HG02973 (cell line): ENCODE measurements at regions not wholly inside any gene's neighbourhood (a gene's known extent, or its start where the extent isn't known, plus 50 kb on each side); places are given as distances from the start of the nearest gene placed in this dataset.

Experiments used
- ATAC-seq: cut with Tn5 transposase; IDR thresholded peaks from one replicate; pipeline ENCODE4 v1.9.1; 2021; ENCODE audit warnings: moderate library complexity; ENCODE audit not compliant: unreplicated experiment

GRCh38 chr9:20291201-20291600 lies 331.1 kb downstream of the MLLT3 start:
- no peak for ATAC-seq

DNA sequence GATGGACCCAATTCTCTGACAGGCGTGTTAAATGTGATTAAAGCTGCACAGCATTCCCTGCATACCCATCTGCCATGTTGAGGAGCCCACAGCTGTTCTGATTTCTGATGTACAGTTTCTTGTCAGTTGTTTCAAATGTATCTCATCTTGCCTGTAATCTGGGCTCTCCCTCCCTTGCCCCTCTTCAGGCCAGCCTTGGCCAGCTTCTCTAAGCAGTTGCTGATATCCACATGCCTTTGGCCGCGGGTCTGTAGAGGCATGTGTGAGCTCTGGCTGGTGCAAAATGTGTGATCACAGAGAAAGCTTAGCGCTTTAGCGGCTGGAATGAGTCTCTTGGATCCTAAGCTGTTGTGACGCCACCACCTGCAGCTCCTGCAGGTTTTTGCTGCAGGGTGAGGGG lies 332.0 kb downstream of the MLLT3 start:
- ATAC-seq = no peak

DNA sequence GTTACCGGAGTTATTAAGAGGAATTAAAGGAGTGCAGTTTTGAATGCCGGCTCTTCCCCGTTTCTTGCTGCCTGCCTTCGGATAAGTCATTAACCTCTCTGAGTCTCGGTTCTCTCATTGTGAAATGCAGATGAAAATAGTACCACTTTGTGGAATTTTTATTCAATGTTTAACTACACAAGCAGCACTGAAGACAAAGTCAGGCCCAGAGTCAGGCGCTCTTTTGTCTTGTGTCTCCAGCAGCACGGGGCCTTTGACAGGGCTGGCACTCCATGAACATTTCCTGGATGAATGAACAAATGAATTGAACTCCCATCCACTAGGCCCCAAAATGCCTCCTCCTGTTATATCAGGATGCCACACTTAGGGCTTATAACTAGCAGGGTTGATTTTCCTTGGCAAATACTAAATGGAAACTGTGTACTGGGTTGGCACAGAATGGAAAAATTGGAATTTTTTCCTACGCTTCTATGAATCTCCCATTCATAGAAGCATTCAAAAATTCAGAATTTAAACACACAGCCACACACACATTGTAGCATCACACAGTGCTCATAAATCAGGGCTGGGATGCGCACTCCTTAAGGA lies 332.8 kb downstream of the MLLT3 start:
- no peak for ATAC-seq

DNA sequence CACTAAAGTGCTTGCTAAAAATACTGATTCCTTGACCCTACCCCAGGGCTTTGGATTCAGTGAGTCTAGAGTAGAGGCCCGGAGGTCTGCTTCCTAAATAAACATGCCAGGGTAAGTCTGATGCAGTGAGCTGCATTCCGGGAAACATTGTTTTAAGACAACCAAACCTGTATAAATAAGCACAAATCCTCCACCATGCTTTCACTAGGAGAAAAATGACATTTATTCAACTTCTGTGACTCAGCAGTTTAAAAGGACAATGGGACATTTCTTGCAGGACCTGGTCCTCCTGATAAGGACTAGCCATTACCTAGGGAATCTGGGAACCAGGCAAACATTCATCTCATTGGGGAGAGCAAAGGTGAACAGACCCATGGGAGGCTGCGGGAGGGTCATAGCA lies 335.3 kb downstream of the MLLT3 start:
- ATAC-seq = no peak

DNA sequence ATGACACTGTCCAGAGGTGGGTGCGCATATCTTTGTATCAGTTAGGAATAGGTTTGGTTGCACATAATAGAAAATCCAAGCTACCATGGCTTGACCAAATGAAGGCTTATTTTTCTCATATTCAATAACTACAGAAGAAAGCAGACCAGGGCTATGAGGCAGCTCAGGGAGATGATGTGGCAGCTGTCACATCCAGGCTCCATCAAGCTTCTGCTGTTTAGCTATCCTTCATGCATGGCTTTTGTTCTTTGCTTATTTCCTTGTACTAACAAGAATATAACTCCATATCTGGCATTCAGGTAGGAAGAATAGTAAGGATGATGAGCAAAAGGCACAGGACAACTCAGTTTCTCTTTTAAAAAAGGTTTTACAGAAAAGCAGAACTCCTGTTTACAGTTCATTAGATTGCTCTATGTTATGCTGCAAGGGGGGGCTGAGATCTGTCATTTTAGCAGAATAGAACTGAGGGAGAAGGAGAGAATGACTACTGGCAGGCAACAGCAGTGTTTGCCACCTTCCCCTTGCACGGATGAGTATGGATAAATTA lies 336.1 kb downstream of the MLLT3 start:
- ATAC-seq = no peak

- no peak for ATAC-seq
These were observed 337.6 kb downstream of the MLLT3 start for GRCh38 chr9:20284601-20285289.

- no peak for ATAC-seq
These were observed 342.0 kb downstream of the MLLT3 start for GRCh38 chr9:20280330-20280729.

GRCh38 chr9:20276762-20277161 lies 345.5 kb downstream of the MLLT3 start:
- no peak for ATAC-seq

GRCh38 chr9:20271723-20272122 lies 350.6 kb downstream of the MLLT3 start:
- no peak for ATAC-seq

GRCh38 chr9:20271096-20271495 lies 351.2 kb downstream of the MLLT3 start:
- no peak for ATAC-seq

DNA sequence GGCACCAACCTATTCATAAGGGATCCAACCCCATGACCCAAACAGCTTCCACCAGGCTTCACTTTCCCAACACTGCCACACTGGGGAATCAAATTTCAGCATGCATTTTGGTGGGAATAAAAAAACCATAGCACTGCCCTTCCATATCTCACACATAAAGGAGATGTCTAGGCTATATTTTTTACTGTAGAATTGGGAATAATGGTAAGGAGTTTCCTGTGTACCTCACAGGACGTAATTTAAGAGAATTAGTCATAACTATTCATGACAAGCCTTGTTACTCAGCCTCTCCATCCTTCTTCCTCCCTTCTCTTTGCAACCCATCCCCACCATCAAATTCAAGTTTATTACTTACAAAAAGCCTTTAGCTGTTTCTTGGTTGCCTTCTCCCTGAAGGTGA lies 352.1 kb downstream of the MLLT3 start:
- ATAC-seq = no peak

DNA sequence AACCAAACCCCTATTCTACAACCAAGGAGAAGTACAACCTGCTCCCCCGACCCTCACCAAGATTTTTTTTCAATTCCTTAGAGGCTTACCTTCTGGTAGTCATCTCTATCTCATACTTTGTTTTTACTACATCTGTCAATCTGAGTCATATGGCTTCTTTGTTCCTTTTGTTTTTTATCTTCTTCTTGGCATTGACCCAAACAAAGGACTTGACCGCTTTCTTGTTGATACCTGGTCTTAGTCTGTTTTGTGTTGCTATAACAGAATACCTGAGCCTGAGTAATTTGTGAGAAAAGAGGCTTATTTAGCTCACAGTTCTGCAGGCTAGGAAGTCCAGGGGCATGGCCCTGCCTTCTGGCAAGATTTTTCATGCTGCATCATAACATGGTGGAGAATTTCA lies 352.7 kb downstream of the MLLT3 start:
- no peak for ATAC-seq

DNA sequence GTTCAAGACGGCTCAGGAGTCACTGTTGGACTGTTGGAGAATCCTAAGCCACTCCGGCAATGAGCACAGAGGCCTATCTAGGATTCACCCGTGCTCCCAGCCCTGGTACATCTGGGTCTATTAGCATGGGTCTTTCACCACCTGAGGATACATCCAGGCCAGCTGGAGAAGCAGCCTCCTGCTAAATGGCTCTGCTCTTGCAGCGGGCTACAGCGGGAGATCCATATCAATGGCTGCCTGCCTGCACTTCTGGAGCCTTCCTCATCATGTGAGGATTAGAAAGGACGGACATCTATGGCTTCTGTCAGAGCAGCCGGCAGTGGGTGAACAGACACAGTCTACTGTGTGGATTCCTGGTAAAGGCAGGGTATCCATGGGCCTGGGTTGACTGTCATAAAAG lies 357.4 kb downstream of the MLLT3 start:
- no peak for ATAC-seq

GRCh38 chr9:20262611-20263010 lies 359.7 kb downstream of the MLLT3 start:
- no peak for ATAC-seq

DNA sequence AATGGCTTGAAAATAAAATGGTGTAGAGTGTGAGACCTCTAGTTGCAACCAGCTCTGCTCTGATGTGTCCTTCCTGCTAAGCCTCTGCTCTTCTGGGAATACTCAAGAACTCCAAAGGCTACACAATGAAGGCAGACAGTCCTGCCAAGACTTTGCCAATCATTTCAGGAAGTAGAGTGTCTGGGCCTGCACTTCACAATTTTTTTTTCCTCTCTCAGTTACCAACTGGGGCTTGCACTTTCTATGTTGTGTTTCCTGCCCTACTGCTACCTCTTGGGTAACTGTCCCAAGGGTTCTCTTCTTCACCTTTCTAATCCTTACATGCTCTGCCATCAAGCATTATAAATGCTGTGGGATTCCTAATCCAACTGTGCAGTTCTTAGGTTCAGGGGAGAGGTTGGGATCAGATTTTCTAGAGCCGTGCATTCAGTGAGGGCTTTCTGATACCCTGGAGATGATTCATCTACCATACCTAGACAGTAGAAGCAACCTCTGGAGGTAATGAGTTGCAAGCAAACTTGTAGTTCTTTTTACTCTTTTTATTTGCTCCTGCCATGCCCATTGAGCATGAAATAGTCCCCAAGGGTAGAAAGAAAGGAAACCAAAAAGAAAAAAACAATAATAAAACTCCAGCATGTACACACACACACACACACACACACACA lies 365.9 kb downstream of the MLLT3 start:
- no peak for ATAC-seq

DNA sequence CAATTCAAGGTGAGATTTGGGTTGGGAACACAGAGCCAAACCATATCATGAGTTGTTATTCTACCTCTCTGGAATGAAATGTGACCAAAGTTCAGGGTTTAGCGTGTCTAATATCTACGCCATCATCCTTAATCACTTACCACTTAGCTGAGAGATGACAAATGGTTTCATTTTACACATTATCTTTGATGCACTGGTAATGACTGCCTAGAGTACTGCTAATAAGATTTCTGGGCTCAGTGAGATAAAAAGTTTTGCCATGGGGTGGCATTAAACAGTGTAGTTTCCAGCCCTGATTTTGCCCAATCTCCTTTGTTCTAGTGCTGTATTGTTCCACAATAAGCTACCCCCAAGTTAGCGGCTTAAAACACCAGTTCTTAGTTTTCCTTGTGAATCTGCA lies 367.2 kb downstream of the MLLT3 start:
- ATAC-seq = no peak

DNA sequence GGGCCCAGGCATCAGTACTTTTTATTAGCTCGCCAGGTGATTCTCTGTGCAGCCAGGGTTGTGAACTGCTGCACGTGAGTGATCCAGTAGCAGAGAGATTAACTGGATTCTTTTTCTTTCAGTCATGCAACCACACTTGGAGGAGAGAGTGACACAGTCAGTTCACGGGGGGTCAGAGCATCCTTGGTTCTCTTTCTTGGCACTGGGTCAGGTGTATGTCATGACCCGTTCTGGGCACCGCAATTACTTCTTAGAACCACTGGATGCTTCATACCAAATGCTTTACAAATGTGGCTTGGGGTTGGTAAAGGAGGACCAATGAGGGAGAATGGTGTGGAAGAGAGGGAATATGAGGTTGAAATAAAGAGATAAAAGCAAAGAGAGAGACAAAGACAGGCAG lies 368.7 kb downstream of the MLLT3 start:
- ATAC-seq = no peak

DNA sequence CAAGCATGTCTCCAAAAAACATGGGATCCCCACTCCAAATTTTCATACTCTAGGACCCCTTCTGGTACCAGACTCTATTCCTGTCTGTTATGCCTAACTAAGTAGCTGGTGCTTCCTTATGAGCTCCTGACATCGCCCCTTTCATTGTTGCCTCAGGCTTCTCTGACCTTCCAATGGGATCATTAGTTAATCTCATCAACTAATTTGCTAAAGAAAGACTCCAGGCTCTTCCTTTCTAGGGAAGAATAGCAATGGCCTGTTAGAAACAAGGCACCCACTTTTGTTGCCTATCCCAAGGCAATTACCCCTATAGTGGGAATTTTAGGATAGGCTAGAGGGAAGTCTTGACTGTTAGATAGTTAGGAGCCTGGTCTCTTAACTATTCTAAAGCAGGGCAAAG lies 369.5 kb downstream of the MLLT3 start:
- no peak for ATAC-seq

DNA sequence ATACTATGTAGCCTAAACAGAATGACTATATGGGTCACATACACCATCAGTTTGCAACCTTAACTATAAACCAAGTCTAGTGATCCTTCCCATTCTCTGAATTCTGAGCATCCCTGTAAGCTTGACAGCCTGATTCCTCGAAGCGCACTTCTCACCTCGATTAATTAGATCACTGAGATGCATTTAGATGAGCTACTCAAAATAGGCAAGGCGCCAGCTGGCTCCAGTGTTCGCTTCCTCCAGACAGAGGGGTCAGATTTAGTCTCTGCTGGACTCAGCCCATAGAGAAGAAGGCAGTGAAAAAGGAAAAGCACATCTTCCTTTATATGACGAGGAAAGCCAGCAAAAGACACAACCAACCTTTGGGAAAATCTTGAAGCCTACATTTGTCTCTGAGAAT lies 371.5 kb downstream of the MLLT3 start:
- no peak for ATAC-seq

- ATAC-seq = no peak
These were observed 378.0 kb downstream of the MLLT3 start for GRCh38 chr9:20244271-20244670.

GRCh38 chr9:20243841-20244240 lies 378.5 kb downstream of the MLLT3 start:
- ATAC-seq = no peak

- peak; percentile 73 for ATAC-seq
These were observed 379.6 kb downstream of the MLLT3 start for GRCh38 chr9:20242510-20243189.
